Suprapubic skin (tissue), 4 donors: ENCODE measurements at regions not wholly inside any gene's neighbourhood (a gene's known extent, or its start where the extent isn't known, plus 50 kb on each side); places are given as distances from the start of the nearest gene placed in this dataset.

ENCODE experiments used
- DNase-seq, 2 donors: peaks; one replicate each; pipeline ENCODE4 v3.0.0-alpha.2; 2019; ENCODE audit warnings: low spot score in 2 of 2
- H3K27ac ChIP-seq: fragments of 200-600 bp; sonication (generic); one replicate; pipeline ENCODE4 v1.5.1; 2019
- H3K27me3 ChIP-seq: fragments of 200-600 bp; sonication (generic); one replicate; pipeline ENCODE4 v1.5.1; 2019
- H3K36me3 ChIP-seq: fragments of 200-600 bp; sonication (generic); one replicate; pipeline ENCODE4 v1.5.1; 2019
- H3K4me1 ChIP-seq: fragments of 200-600 bp; sonication (generic); one replicate; pipeline ENCODE4 v1.5.1; 2019
- H3K4me3 ChIP-seq: fragments of 200-600 bp; sonication (generic); one replicate; pipeline ENCODE4 v1.5.1; 2019; ENCODE audit warnings: mild to moderate bottlenecking
- H3K9me3 ChIP-seq: fragments of 200-600 bp; sonication (generic); one replicate; pipeline ENCODE4 v1.5.1; 2019
- EP300 ChIP-seq: sonication (generic); formaldehyde crosslinking; IDR thresholded peaks from one replicate; pipeline ENCODE4 v1.6.1; 2017; ENCODE audit warnings: antibody characterized with exemption
- POLR2A ChIP-seq, 2 donors: fragments of 450-650 bp; IDR thresholded peaks; one replicate each; pipeline ENCODE4 v1.6.1; 2017; ENCODE audit warnings: antibody characterized with exemption in 2 of 2, mild to moderate bottlenecking in 2 of 2, moderate library complexity in 2 of 2
- POLR2AphosphoS5 ChIP-seq, 3 donors: sonication (generic); formaldehyde crosslinking; IDR thresholded peaks; one replicate each; pipeline ENCODE4 v1.6.1; 2017; ENCODE audit warnings: antibody characterized with exemption in 3 of 3
- WGBS: methylation state at CpG from one replicate; pipeline ENCODE4 v1.1.5; 2018; 5-methylcytosine and 5-hydroxymethylcytosine counted together
- TF ChIP-seq, protein P1 (sequence below), 2 donors: fragments of 200-600 bp in 1 of 2; fragments of 450-650 bp in 1 of 2; sonication (generic) in 1 of 2; IDR thresholded peaks; one replicate each; pipeline ENCODE4 v1.5.1; 2016 to 2019; ENCODE audit warnings: antibody characterized with exemption in 2 of 2, mild to moderate bottlenecking in 1 of 2, moderate library complexity in 1 of 2

DNA sequence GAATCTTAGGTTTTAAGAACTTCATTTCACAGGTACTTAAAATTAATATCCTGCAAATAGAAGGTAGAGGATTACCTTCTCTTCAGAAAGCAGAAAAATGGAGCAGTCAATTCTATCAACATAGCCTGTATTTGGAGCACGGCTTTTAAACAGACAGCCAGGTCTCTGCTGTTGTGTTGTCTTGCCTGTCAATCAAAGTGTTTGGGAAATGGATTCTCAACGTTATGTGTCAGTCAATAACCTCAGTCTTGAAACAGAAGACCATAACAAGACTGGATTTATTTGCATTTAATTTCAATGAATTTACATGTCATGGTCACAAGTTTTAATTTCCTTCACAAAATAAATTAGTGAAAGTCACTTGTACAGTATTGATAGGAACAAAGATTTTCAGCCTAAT lies 51.9 kb upstream of the KRR1 start:
- WGBS, result 88% methylated on average over 2 of the region's 2 CpGs
- no peak for DNase-seq
- no peak for TF ChIP-seq POLR2AphosphoS5 (IDR thresholded peaks at IDR 0.05)

GRCh38 chr12:75561921-75562320 lies 50.5 kb upstream of the KRR1 start:
- Histone ChIP-seq H3K27ac (no peak overlapping the region), H3K36me3 (no peaks in the 10 kb centered on the region), H3K4me1 (peaks cover 2% of the 10 kb centered on the region), H3K4me3 (no peak overlapping the region), H3K9me3 (no peaks in the 10 kb centered on the region), H3K27me3 (no peaks in the 10 kb centered on the region)
- 75% methylated on average over 7 of the region's 7 CpGs for WGBS
- no peak for TF ChIP-seq POLR2A (IDR thresholded peaks at IDR 0.05)
- no peak for TF ChIP-seq POLR2AphosphoS5 (IDR thresholded peaks at IDR 0.05)
- no peak for TF ChIP-seq EP300
- TF ChIP-seq, protein P1, sequence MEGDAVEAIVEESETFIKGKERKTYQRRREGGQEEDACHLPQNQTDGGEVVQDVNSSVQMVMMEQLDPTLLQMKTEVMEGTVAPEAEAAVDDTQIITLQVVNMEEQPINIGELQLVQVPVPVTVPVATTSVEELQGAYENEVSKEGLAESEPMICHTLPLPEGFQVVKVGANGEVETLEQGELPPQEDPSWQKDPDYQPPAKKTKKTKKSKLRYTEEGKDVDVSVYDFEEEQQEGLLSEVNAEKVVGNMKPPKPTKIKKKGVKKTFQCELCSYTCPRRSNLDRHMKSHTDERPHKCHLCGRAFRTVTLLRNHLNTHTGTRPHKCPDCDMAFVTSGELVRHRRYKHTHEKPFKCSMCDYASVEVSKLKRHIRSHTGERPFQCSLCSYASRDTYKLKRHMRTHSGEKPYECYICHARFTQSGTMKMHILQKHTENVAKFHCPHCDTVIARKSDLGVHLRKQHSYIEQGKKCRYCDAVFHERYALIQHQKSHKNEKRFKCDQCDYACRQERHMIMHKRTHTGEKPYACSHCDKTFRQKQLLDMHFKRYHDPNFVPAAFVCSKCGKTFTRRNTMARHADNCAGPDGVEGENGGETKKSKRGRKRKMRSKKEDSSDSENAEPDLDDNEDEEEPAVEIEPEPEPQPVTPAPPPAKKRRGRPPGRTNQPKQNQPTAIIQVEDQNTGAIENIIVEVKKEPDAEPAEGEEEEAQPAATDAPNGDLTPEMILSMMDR (IDR thresholded peaks at IDR 0.05), result no peak
- no peak for DNase-seq

More for the DNA sequence above, 51.9 kb upstream of the KRR1 start:
- H3K9me3 ChIP-seq, result no peaks in the 10 kb centered on the region
- H3K27ac ChIP-seq, result no peak overlapping the region
- peaks cover 2% of the 10 kb centered on the region for H3K4me1 ChIP-seq
- H3K4me3 ChIP-seq, result no peak overlapping the region
- no peaks in the 10 kb centered on the region for H3K27me3 ChIP-seq
- H3K36me3 ChIP-seq, result no peaks in the 10 kb centered on the region
